Memory B cell (primary cell): ENCODE measurements at regions not wholly inside any gene's neighbourhood (a gene's known extent, or its start where the extent isn't known, plus 50 kb on each side); places are given as distances from the start of the nearest gene placed in this dataset.

Experiments used
- ATAC-seq: fragments of 150-1000 bp; cut with Tn5 transposase; 2 replicates; pipeline ENCODE4 v1.10.0; 2021; ENCODE audit warnings: low read depth, mild to moderate bottlenecking, moderate library complexity
- DNase-seq, 2 donors: peaks; one replicate each; pipeline ENCODE4 v3.0.0; 2022; ENCODE audit warnings: low spot score in 2 of 2
- H3K27ac Mint-ChIP-seq: one replicate; pipeline ENCODE4 v1.8.0; 2022; ENCODE audit warnings: mild to moderate bottlenecking, moderate library complexity, mixed read lengths
- H3K27me3 Mint-ChIP-seq: one replicate; pipeline ENCODE4 v1.8.0; 2022; ENCODE audit warnings: mixed read lengths
- H3K36me3 Mint-ChIP-seq: one replicate; pipeline ENCODE4 v1.8.0; 2022; ENCODE audit warnings: mild to moderate bottlenecking, mixed read lengths
- H3K4me1 Mint-ChIP-seq: one replicate; pipeline ENCODE4 v1.8.0; 2022; ENCODE audit warnings: mixed read lengths
- H3K4me3 Mint-ChIP-seq: one replicate; pipeline ENCODE4 v1.8.0; 2022; ENCODE audit warnings: mild to moderate bottlenecking, moderate library complexity, mixed read lengths
- H3K9me3 Mint-ChIP-seq: one replicate; pipeline ENCODE4 v1.8.0; 2022; ENCODE audit warnings: mixed read lengths

DNA sequence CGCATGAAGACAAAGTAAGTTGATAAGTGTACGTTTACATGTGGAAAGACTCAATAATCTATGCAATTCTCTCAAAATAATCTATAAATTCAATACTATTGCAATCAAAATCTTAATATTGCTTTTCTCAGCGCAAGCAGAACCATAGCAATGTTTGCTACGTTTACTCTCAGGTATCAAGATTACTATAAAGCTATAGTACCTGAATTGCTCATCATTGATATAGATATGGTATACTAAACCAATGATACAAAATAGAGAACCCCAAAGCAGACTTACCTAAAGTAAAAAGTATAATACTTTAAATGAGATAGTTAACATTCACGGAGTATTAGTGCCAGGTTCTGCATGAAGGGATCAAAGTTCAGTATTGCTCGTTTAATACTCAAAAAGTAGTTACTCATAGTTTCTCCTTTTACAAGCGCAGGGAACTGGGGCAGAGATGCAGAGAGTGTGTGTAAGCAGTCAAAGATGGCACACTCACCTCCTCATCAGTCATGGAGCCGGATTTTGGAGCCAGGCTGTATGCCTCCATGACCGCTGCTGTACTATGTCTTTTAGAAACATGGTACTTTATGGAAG is 391.0 kb upstream of the ID2 start:
- ATAC-seq: no peak
- no peak for DNase-seq
- Mint-ChIP-seq H3K36me3 (no peaks in the 10 kb centered on the region), H3K27ac (no peak overlapping the region), H3K4me1 (no peaks in the 10 kb centered on the region), H3K9me3 (peaks cover 3% of the 10 kb centered on the region), H3K27me3 (peaks cover 33% of the 10 kb centered on the region), H3K4me3 (no peak overlapping the region)

DNA sequence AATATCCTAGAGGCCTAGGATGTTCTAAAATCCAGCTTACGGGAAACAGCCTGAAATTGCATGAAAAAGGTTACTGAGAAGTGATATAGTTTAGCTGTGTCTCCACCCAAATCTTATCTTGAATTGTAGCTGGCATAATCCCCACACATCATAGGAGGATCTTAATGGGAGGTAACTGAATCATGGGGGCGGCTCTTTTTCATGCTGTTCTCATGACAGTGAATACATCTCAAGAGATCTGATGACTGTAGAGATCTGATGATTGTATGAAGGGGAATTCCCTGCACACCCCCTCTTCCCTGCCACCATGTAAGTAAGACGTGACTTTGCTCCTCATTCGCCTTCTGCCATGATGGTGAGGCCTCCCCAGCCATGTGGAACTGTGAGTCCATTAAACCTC is 385.6 kb upstream of the ID2 start:
- H3K27ac Mint-ChIP-seq: no peak overlapping the region

DNA sequence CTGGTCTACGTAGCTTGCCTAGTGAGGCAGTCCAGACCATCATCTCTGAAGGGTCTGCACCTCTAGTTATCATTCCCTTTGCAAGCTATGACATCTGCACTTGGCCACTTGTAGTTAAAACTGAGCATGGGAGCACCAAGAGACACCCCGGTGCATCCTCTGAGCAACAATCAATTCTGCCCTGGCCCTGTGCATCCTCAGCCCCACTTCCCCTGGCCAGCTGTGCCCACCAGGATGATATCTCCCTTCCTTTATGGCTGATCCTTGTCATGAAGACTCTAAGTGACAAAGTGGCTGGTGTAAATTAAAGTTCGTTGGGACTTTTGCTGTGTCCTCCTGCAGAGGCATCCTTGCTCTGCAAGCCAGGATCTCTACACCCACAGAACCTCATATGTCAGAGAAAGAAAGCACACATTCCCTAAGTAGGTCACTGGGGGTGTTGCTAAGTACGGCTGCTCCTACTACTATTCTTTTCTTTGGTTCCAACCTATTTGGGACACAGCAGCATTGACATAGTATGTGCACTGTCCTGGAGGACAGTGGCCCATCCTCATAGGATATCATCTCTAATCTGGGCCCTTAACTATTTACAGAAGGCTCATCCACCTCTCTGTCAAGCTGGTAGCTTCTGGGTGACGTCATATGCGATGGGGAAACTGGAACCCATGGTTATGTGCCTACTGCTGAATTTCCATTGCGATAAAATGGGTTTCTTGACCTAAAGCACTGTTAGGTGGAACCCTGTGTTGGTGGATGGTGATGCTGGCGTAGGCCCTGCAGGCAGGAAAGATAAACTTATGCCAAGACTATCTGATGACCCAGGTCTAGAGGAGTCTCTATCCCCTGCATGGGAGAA is 384.3 kb upstream of the ID2 start:
- H3K4me1 Mint-ChIP-seq: peaks cover 22% of the 10 kb centered on the region
- H3K4me3 Mint-ChIP-seq: no peak overlapping the region
- DNase-seq (no peak), ATAC-seq (no peak)
- no peak overlapping the region for H3K27ac Mint-ChIP-seq
- no peaks in the 10 kb centered on the region for H3K9me3 Mint-ChIP-seq
- no peaks in the 10 kb centered on the region for H3K36me3 Mint-ChIP-seq
- H3K27me3 Mint-ChIP-seq: peaks cover 31% of the 10 kb centered on the region

More for the DNA sequence above, 385.6 kb upstream of the ID2 start:
- Mint-ChIP-seq H3K27me3 (peaks cover 31% of the 10 kb centered on the region), H3K36me3 (no peaks in the 10 kb centered on the region), H3K9me3 (no peaks in the 10 kb centered on the region), H3K4me3 (no peak overlapping the region), H3K4me1 (peaks cover 13% of the 10 kb centered on the region)
- DNase-seq (no peak), ATAC-seq (no peak)

DNA sequence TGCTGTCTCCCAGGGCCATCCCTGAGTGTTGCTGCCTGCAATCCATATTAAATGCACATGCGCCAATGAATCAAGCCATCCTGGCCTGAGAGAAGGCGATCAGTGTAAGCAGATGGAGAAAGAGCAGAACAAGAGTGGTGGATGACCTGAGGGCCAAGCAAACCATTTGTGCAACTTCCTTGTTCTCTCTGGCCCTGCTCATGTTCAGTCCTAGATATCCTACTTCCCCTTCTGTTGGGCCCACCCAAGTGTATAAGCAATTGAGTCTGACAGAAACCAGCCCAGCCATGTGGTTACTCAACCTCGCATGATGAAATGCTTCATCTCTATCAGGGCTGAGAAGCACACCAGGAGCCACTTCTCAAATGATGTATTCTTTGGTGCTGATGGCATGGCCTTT is 383.1 kb upstream of the ID2 start:
- Mint-ChIP-seq H3K4me3 (no peak overlapping the region), H3K27me3 (peaks cover 31% of the 10 kb centered on the region), H3K9me3 (peaks cover 5% of the 10 kb centered on the region), H3K4me1 (peaks cover 34% of the 10 kb centered on the region), H3K27ac (no peak overlapping the region), H3K36me3 (peaks cover 2% of the 10 kb centered on the region)
- DNase-seq: no peak
- ATAC-seq: peak; percentile 30

DNA sequence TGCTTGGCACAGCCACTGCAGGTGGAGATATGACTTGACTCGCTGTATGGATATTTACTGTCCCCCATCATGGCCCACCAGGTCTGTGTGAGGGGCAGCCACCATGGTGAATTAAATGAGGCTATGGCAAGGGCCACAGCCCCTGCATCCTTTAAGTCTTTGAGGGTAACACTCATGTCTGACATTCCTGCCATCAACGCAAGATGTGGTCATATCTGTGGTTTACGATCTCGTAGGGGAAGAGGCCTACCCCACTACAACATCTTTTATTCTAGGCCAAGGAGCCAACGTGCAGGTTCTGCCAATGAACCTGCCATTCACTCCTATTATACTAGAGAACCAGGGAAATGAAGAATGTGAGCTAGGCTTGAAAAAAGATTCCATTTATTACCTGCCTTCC is 381.6 kb upstream of the ID2 start:
- ATAC-seq (no peak), DNase-seq (no peak)
- H3K4me3 Mint-ChIP-seq: no peak overlapping the region
- H3K27ac Mint-ChIP-seq: no peak overlapping the region
- H3K36me3 Mint-ChIP-seq: peaks cover 2% of the 10 kb centered on the region
- peaks cover 37% of the 10 kb centered on the region for H3K4me1 Mint-ChIP-seq
- H3K27me3 Mint-ChIP-seq: peaks cover 26% of the 10 kb centered on the region
- peaks cover 5% of the 10 kb centered on the region for H3K9me3 Mint-ChIP-seq

DNA sequence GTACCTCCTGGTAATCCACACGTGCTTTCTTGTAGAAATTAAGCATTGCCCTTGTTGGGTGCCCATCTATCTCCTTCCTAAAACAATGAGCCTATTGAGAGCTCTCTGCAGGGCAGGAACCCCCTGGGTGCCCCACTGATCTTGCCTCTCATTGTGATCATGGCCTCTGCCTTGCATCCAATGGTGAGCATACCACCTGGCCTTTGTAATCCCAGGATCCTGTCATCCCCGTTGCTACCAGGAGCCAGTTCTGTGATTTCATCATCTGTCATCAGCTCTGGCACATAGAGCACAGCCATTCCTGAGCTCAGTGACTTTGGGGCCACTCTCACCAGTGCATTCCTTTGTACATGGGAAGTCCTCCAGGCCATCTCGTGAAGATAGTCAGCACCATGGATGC is 381.0 kb upstream of the ID2 start:
- no peak overlapping the region for H3K4me3 Mint-ChIP-seq
- H3K9me3 Mint-ChIP-seq: peaks cover 5% of the 10 kb centered on the region

DNA sequence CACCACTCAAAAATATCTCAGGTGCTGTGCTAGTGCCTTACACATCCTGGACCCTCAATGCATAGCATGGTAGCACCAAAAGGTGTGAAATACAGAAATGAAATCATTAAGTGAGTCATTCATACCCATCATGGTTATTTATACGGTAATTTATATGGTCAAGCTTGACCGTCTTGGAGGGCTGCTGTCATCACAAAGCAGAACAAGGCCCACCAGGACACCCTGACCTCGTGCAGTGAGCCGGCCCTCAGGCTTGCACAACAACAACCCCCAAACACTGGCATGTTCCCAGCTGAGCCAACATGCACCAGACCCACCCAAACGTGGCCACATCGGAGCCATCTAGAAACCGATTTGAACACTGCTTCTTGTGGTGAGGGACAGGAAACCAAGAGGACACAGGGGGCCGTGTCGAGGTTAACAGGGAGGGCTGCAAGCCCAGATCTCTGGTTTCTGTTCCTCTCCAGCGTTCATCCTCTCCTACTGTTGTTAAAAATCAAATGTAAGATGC is 378.5 kb upstream of the ID2 start:
- H3K27me3 Mint-ChIP-seq: peaks cover 37% of the 10 kb centered on the region
- ATAC-seq (peak; percentile 97), DNase-seq (peak; percentile 67 to 70)
- peaks cover 2% of the 10 kb centered on the region for H3K36me3 Mint-ChIP-seq
- H3K4me1 Mint-ChIP-seq: peaks cover 39% of the 10 kb centered on the region
- H3K4me3 Mint-ChIP-seq: peak overlapping the region; percentile 33
- H3K27ac Mint-ChIP-seq: peak overlapping the region; percentile 73
- H3K9me3 Mint-ChIP-seq: peaks cover 5% of the 10 kb centered on the region

More for the DNA sequence above, 381.0 kb upstream of the ID2 start:
- DNase-seq (no peak), ATAC-seq (no peak)
- Mint-ChIP-seq H3K36me3 (peaks cover 2% of the 10 kb centered on the region), H3K4me1 (peaks cover 37% of the 10 kb centered on the region), H3K27me3 (peaks cover 28% of the 10 kb centered on the region), H3K27ac (no peak overlapping the region)

DNA sequence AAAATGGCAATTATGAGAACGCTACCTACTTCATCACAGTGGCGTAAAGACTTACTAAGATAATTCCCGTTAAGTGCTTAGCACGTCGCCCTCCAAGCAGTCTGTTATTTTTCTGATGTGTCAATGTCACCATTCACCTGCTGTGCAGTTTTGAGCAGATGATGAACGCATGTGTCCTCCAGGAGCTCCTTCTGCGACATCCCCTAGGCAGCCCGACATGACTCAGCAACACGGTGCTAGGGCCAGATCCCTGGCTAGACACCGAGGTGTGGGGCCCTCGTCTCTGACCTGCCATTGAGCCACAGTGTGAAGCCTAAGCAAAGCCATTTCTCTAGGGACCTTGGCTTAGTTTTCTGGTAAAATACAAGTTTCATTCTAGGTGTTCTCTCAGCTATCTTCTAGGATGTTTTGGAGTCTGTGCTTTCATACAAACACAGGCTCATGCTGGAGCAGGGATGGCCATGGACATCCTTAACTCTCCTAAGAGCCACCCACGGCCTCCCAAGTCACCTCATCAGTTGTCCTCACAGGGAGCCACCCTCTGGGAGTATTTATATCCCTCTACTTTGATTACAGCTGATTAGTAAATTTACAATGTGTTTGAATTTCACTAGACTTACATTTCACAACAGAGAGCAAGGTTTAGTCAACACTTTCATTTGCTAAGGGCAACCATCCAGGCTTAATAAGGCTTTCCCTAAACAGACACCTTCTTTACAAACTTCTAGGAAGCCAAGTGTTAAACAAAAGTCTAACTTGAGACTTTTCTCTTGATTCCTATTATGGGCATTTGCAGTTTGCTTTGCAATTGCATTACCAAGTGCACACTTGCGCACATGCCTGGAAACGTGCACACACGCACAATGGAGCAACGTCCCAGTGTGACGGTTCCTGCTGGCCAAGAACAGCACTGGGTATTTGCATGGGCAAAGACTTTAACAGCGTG is 376.8 kb upstream of the ID2 start:
- ATAC-seq: no peak
- Mint-ChIP-seq H3K36me3 (peaks cover 2% of the 10 kb centered on the region), H3K9me3 (peaks cover 5% of the 10 kb centered on the region), H3K4me3 (no peak overlapping the region), H3K27me3 (peaks cover 34% of the 10 kb centered on the region), H3K4me1 (peaks cover 28% of the 10 kb centered on the region), H3K27ac (no peak overlapping the region)
- DNase-seq: no peak

DNA sequence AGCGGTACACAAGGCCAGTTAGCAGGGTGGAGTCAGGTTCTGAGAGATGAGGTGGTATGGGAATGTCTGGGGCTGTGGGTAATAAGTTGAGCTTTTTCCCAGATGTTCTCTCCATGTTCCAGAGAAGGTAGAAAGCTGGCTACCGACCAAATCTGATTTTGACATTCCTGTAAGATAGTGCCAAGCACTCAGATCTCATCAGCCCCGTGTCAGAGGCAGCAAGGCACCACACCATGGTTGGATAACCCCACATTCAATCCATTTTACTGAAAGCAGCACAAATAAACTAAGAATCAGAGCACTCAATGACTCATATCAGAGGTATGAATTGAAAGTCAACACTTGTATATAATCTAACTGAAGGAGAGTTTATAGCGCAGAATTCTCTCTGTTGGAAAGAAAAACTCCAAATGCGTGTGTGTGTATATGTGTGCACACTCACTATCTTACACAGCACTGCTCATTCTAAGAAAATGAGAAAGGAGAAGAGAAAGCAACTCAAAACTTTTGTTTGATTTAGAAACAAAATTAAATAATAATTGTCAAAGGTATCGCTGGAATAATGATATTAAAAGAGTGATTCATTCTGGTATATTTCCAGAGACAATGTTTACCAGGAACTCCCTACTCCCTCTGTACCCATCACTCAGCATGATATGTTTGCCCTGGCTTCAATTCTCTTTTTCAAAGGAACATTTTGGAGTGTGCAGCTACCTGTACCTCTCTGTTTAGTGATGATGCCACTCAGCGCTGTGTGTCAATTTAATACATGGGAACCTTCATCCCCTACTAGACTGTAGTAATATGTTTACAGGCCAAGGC is 375.1 kb upstream of the ID2 start:
- H3K36me3 Mint-ChIP-seq: peaks cover 2% of the 10 kb centered on the region
- peaks cover 31% of the 10 kb centered on the region for H3K4me1 Mint-ChIP-seq
- H3K27ac Mint-ChIP-seq: no peak overlapping the region
- DNase-seq (no peak), ATAC-seq (no peak)
- peaks cover 5% of the 10 kb centered on the region for H3K9me3 Mint-ChIP-seq
- no peak overlapping the region for H3K4me3 Mint-ChIP-seq
- peaks cover 33% of the 10 kb centered on the region for H3K27me3 Mint-ChIP-seq

DNA sequence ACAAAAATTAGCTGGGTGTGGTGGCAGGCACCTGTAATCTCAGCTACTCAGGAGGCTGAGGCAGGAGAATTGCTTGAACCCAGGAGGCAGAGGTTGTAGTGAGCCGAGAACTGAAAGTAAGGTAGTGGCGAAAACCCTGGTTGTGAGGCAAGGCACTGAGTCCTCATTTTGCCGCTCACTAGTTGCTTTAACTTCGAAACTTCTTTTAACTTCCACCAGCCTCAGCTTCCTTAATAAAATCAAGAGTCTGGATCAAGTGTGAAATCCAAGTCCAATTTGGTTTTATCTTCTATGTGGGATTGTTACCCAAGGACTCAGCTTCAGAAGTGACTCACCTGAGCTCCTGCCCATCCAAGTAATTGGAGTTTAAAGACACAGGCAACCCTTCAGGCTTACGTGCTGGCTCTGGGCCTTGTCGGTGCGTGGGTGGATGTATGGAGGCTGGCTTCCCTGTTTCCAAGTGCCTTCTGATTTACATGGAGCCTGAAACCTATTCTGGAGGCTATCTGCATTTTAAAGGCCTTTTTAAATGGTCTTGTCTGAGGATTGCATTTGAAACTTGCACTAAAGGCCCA is 374.2 kb upstream of the ID2 start:
- DNase-seq (no peak), ATAC-seq (no peak)
- peaks cover 26% of the 10 kb centered on the region for H3K4me1 Mint-ChIP-seq
- H3K27me3 Mint-ChIP-seq: peaks cover 40% of the 10 kb centered on the region
- no peak overlapping the region for H3K4me3 Mint-ChIP-seq
- no peak overlapping the region for H3K27ac Mint-ChIP-seq
- peaks cover 2% of the 10 kb centered on the region for H3K36me3 Mint-ChIP-seq
- H3K9me3 Mint-ChIP-seq: peaks cover 5% of the 10 kb centered on the region

DNA sequence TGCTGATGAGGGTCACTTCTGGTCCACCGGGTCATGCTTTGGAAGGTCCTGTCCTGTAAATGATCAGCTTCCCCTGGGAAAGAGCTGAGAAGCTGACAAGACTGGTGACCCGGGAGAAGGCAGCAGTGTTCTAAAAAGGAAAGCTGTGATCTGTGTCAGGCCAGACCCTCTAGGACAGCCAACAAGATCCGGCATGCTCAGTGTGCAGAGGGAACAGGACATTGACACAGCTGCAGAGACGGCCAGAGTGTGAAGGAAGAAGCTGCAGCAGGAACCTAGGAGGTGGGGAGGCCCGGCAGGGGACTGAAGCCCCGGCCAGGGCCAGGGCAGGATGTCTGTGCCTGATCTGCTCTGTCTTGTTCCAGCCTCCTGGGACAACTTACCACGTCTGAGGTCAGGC is 372.7 kb upstream of the ID2 start:
- peaks cover 23% of the 10 kb centered on the region for H3K4me1 Mint-ChIP-seq
- no peak for DNase-seq
- no peaks in the 10 kb centered on the region for H3K36me3 Mint-ChIP-seq
- ATAC-seq: no peak
- peaks cover 35% of the 10 kb centered on the region for H3K27me3 Mint-ChIP-seq
- no peaks in the 10 kb centered on the region for H3K9me3 Mint-ChIP-seq
- no peak overlapping the region for H3K27ac Mint-ChIP-seq
- no peak overlapping the region for H3K4me3 Mint-ChIP-seq

DNA sequence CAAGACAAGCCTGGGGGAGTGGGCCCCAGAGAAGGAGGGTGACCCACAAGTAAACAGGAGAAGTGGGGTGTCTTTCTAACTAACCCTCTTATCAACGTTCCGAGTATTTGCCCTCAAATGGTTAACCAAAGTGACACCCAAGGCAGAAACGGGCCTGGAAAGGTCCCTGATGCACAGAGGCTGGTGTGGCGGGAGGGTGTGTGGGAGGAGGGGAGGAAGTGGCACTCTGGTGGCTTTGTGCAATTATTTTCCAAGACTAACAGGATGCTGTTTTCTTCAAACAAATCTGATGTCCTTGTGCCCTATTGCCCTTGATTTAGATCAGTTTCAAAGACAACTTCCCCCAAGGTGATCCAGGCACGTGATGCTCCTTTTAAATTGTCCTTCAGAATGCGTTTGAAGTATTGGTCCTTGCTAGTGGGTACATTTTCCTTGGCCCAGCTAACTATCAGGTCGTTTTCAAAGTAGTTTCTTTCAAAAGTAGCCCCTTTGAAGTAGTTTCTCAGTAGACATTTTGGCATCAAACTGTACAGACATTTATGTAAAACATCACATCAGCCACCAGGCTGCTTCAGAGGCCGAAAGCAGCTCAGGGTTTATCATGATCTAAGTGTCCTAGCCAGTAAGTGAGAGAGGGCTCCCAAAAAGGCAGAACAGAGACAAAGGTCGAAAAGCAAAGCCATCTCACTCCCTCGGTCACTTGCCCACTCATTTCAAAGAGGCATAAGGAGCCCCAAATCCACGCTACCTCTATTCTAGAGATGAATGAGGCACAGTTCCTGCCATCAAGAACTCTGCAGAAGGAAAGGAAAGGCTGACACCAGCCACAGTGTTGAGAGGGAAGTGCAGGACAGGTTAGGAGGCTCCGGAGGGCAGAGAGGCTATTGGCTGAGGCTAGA is 371.1 kb upstream of the ID2 start:
- Mint-ChIP-seq H3K9me3 (no peaks in the 10 kb centered on the region), H3K36me3 (no peaks in the 10 kb centered on the region), H3K27ac (no peak overlapping the region), H3K4me1 (peaks cover 23% of the 10 kb centered on the region), H3K4me3 (no peak overlapping the region), H3K27me3 (peaks cover 36% of the 10 kb centered on the region)
- DNase-seq: no peak
- ATAC-seq: no peak
